Transverse colon (tissue), 4 donors: ENCODE measurements at regions not wholly inside any gene's neighbourhood (a gene's known extent, or its start where the extent isn't known, plus 50 kb on each side); places are given as distances from the start of the nearest gene placed in this dataset.

Experiments used
- DNase-seq: peaks from one replicate; pipeline ENCODE4 v3.0.0-alpha.2; 2019
- H3K27ac ChIP-seq, 4 donors: fragments of 200-600 bp; sonication (generic); 2 replicates each; pipeline ENCODE4 v1.5.1; 2016 to 2018; ENCODE audit warnings: inconsistent platforms in 4 of 4
- H3K27me3 ChIP-seq: fragments of 200-600 bp; sonication (generic); 2 replicates; pipeline ENCODE4 v1.5.1; 2017; ENCODE audit warnings: inconsistent platforms
- H3K36me3 ChIP-seq, 4 donors: fragments of 200-600 bp; sonication (generic); 2 replicates each; pipeline ENCODE4 v1.5.1; 2017 to 2019; ENCODE audit warnings: inconsistent platforms in 4 of 4
- H3K4me1 ChIP-seq, 4 donors: fragments of 200-600 bp; sonication (generic); 2 replicates each; pipeline ENCODE4 v1.5.1; 2017 to 2020; ENCODE audit warnings: inconsistent platforms in 4 of 4
- H3K4me3 ChIP-seq, 4 donors: fragments of 200-600 bp; sonication (generic); 1 replicate in 1 of 4; 2 replicates in 3 of 4; pipeline versions ENCODE4 v1.5.1 to v1.6.1; 2017 to 2019; ENCODE audit warnings: inconsistent platforms in 4 of 4
- H3K9me3 ChIP-seq, 2 donors: fragments of 200-600 bp; sonication (generic); 2 replicates each; pipeline ENCODE4 v1.5.1; 2017 to 2019; ENCODE audit warnings: inconsistent platforms in 2 of 2
- CTCF ChIP-seq, 5 experiments: fragments of 200-600 bp in 3 of 5; fragments of 450-650 bp in 2 of 5; sonication (generic) in 3 of 5; IDR thresholded peaks; 1 replicate in 2 of 5; 2 replicates in 3 of 5; pipeline ENCODE4 v1.5.1; 2016 to 2017; ENCODE audit warnings: antibody characterized with exemption in 5 of 5, inconsistent platforms in 3 of 5, mild to moderate bottlenecking in 2 of 5, moderate library complexity in 1 of 5
- EP300 ChIP-seq: sonication (generic); formaldehyde crosslinking; IDR thresholded peaks from one replicate; pipeline ENCODE4 v1.6.1; 2017; ENCODE audit warnings: antibody characterized with exemption, low read depth
- POLR2A ChIP-seq: fragments of 450-650 bp; IDR thresholded peaks from one replicate; pipeline ENCODE4 v1.6.1; 2016; ENCODE audit warnings: antibody characterized with exemption, mild to moderate bottlenecking, moderate library complexity
- POLR2AphosphoS5 ChIP-seq, 3 donors: sonication (generic); formaldehyde crosslinking; IDR thresholded peaks; one replicate each; pipeline ENCODE4 v1.6.1; 2016; ENCODE audit warnings: antibody characterized with exemption in 3 of 3
- WGBS, 2 donors: methylation state at CpG; one replicate each; pipeline ENCODE4 v1.1.5; 2018; ENCODE audit warnings: low coverage in 1 of 2; 5-methylcytosine and 5-hydroxymethylcytosine counted together
- in situ Hi-C, 4 donors: fragments of 200-750 bp; cut with MboI; loops; one replicate each; pipeline versions ENCODE4 v1.15.0 to v1.15.1; 2017; ENCODE audit warnings: low sequenced_read_pairs in 3 of 4, low pct_ligation_motif_present in 1 of 4, low pct_unique_long_range_greater_than_20kb in 1 of 4
- intact Hi-C: fragments of 100-400 bp; cut with DNase I; formaldehyde crosslinking; loops from one replicate; pipeline ENCODE4 v1.15.1; 2023; ENCODE audit warnings: low total_unique reads

GRCh38 chr20:1810572-1810925 is 84.7 kb upstream of the SIRPA start:
- TF ChIP-seq POLR2AphosphoS5 (IDR thresholded peaks at IDR 0.05) (no peak), CTCF (IDR thresholded peaks at IDR 0.05) (no peak), POLR2A (no peak), EP300 (no peak)
- in situ Hi-C loops: no loop called here
- intact Hi-C loops: no loop called here
- Histone ChIP-seq H3K4me3 (no peak overlapping the region), H3K4me1 (peaks cover 4 to 31% (median 13%) of the 10 kb centered on the region in 4 donors), H3K36me3 (no peaks in the 10 kb centered on the region), H3K27ac (peak overlapping the region; percentile 24 to 67 (median 40)), H3K27me3 (no peaks in the 10 kb centered on the region), H3K9me3 (no peaks in the 10 kb centered on the region)
- 83 to 87% methylated on average over 2 to 5 of the region's 5 CpGs for WGBS, 2 donors
- no peak for DNase-seq

GRCh38 chr20:1809611-1810510 is 85.3 kb upstream of the SIRPA start:
- no peak for DNase-seq
- TF ChIP-seq CTCF (IDR thresholded peaks at IDR 0.05) (no peak), EP300 (no peak), POLR2A (no peak), POLR2AphosphoS5 (IDR thresholded peaks at IDR 0.05) (no peak)
- no peaks in the 10 kb centered on the region for H3K9me3 ChIP-seq
- H3K27ac ChIP-seq: no peak overlapping the region
- in situ Hi-C loops: no loop called here
- H3K4me3 ChIP-seq: no peak overlapping the region
- intact Hi-C loops: no loop called here
- no peaks in the 10 kb centered on the region for H3K36me3 ChIP-seq
- H3K27me3 ChIP-seq: no peaks in the 10 kb centered on the region
- H3K4me1 ChIP-seq: peaks cover 4 to 31% (median 13%) of the 10 kb centered on the region in 4 donors
- WGBS, 2 donors: 70 to 91% methylated on average over 5 to 10 of the region's 10 CpGs

GRCh38 chr20:1809131-1809572 is 86.1 kb upstream of the SIRPA start:
- 68% methylated on average over 2 of the region's 2 CpGs; no CpG with 5 or more reads in 1 of the 2 donors for WGBS, 2 donors

More at GRCh38 chr20:1809131-1809572, 86.1 kb upstream of the SIRPA start:
- H3K27me3 ChIP-seq: no peaks in the 10 kb centered on the region
- H3K4me1 ChIP-seq: peaks cover 4 to 35% (median 13%) of the 10 kb centered on the region in 4 donors
- H3K4me3 ChIP-seq: no peak overlapping the region
- intact Hi-C loops (no loop called here), in situ Hi-C loops (no loop called here)
- H3K36me3 ChIP-seq: no peaks in the 10 kb centered on the region
- no peak overlapping the region for H3K27ac ChIP-seq
- DNase-seq: no peak
- H3K9me3 ChIP-seq: no peaks in the 10 kb centered on the region
- TF ChIP-seq POLR2AphosphoS5 (IDR thresholded peaks at IDR 0.05) (no peak), POLR2A (no peak), EP300 (no peak), CTCF (IDR thresholded peaks at IDR 0.05) (no peak)
